GM21723 (cell line): ENCODE measurements at regions not wholly inside any gene's neighbourhood (a gene's known extent, or its start where the extent isn't known, plus 50 kb on each side); places are given as distances from the start of the nearest gene placed in this dataset.

Experiments
- ATAC-seq: cut with Tn5 transposase; IDR thresholded peaks from one replicate; pipeline ENCODE4 v1.9.1; 2021; ENCODE audit warnings: mild to moderate bottlenecking, moderate library complexity; ENCODE audit not compliant: unreplicated experiment

DNA sequence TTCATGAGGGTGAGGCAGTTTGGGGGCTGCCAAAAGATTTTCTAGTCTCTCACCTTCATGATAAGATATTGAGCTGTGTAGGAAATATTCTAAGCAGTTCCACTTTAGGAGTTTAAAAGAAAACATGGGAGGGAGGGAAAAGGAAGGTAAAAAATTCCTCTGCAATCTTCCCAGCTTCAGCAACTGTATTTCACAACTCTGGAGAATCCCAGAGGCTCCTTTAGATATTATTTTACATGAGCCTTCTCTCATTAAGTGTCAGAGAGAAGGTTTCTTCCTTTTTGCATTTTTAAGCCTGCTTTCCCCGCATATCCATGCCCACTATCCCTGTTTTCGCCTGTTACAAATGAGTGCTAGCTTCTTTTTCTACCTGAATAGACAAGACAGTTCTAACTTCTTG is 289.4 kb downstream of the CHRM3 start:
- ATAC-seq, result no peak

- no peak for ATAC-seq
These were observed 290.3 kb downstream of the CHRM3 start for GRCh38 chr1:239676522-239677273.

GRCh38 chr1:239677362-239677761 is 291.0 kb downstream of the CHRM3 start:
- ATAC-seq, result no peak

GRCh38 chr1:239678181-239678580 is 291.8 kb downstream of the CHRM3 start:
- no peak for ATAC-seq

GRCh38 chr1:239682046-239682445 is 295.7 kb downstream of the CHRM3 start:
- ATAC-seq, result no peak

GRCh38 chr1:239682960-239683359 is 296.6 kb downstream of the CHRM3 start:
- no peak for ATAC-seq

GRCh38 chr1:239686386-239686785 is 300.0 kb downstream of the CHRM3 start:
- no peak for ATAC-seq

DNA sequence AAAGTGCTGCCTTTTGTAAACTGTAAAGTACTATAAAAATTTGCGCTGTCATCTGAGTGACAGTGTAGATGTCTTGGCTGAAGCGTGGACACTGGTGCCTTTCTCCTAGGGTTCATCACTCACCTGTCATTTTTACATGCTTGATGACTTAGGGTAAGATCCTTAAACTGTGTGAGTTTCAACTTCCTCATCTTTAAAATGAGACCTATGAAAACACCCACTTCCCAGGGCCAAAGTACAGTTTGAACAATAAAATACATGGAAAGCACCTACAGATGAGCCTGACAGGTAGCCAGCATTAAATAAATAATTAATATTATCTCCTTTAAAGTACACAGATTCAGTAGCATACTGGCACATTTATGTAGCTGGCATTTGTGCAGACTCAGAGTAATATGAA is 309.9 kb downstream of the CHRM3 start:
- no peak for ATAC-seq

- no peak for ATAC-seq
These were observed 314.3 kb downstream of the CHRM3 start for GRCh38 chr1:239700667-239701066.

GRCh38 chr1:239703075-239703474 is 316.7 kb downstream of the CHRM3 start:
- no peak for ATAC-seq

- no peak for ATAC-seq
These were observed 320.0 kb downstream of the CHRM3 start for GRCh38 chr1:239706245-239706892.

DNA sequence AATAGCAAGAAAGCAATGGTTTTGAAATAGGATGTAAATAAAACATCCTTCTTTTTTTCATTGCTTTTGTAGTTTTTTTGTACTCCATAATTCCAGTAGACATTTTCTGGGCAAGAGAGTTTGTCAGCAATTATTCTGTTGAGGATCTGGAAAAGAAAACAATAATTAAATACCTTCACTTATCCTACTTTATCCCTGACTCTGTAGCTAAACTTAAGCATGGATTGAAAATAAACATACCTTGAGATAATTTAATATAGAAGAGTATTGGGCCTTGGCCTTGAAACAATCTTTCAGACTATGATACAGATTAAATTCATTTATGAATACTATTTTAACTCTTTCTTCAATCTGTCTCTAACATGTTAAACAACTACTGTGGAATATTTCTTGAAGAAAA is 321.2 kb downstream of the CHRM3 start:
- no peak for ATAC-seq

DNA sequence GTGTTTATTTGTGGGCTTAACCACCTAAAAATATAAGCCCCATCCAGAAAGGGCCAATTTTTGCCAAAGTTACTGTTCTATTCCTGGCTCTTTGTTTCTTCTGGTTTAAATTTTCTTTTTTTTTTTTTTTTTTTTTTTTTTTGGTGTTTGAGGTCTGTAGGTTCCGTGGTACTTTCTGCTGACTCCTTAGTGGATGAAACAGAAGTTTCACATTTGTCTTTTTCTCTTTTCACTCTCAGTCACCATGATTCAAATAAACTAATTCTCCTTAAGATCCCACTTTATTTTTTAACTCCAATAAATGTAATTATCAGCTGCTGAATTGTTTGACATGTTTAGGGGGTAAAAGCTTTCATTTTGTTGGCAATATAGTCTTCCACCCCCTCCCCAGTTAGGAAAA is 322.3 kb downstream of the CHRM3 start:
- ATAC-seq, result no peak

DNA sequence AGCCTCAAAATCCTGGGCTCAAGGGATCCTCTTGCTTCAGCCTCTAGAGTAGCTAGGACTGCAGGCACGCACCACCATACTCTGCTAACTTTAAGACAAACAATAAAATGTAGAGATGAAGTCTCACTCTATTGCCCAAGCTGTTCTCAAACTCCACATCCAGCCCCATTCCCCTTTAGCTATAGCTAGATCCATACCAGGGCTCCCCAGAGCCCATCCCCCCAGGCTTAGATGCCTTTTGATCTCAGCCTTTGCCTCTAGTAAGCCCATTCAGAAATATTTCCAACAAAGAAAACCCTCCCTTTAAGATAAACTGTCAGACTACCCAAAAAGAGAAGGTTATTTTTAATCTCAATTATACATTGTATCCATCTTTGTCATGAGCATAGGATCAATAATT is 325.4 kb downstream of the CHRM3 start:
- no peak for ATAC-seq

GRCh38 chr1:239717097-239717917 is 330.9 kb downstream of the CHRM3 start:
- ATAC-seq, result no peak

DNA sequence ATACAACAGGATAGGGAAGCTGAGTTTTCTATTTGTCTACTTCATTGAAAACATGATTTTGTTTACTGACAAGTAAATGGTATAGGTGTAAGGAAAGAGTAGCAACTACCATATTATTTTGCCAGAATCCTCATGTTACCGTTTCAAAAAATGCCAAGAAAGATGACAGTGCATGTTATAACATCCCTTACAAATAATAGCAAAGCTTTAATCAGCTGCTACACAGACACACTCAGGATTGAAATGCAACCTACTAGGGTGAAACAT is 331.5 kb downstream of the CHRM3 start:
- no peak for ATAC-seq

GRCh38 chr1:239718571-239718970 is 332.2 kb downstream of the CHRM3 start:
- ATAC-seq, result no peak

GRCh38 chr1:239718997-239719628 is 332.7 kb downstream of the CHRM3 start:
- ATAC-seq, result no peak

GRCh38 chr1:239719642-239720258 is 333.4 kb downstream of the CHRM3 start:
- no peak for ATAC-seq

DNA sequence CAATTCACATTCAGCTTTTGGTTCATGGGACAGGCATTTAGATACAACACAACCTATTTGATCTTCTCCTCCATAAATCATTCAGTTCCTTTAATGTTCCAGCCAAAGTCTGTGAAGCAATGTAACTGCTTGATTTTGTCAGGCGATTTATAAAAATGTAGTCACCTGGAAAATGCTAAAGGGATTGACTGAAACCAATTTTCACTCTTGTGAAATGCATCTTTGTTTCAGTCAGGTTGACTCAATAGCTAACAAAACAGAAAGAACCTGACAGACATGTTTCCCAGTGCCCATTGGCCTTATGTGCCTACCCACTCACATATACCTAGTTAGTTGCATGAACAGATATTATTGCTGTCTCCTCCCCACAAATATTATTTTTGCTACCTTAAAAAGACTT is 335.7 kb downstream of the CHRM3 start:
- no peak for ATAC-seq

GRCh38 chr1:239723776-239724367 is 337.5 kb downstream of the CHRM3 start:
- no peak for ATAC-seq
